Vagina (tissue), 2 donors: ENCODE measurements at regions not wholly inside any gene's neighbourhood (a gene's known extent, or its start where the extent isn't known, plus 50 kb on each side); places are given as distances from the start of the nearest gene placed in this dataset.

Source experiments
- DNase-seq, 2 donors: peaks; one replicate each; pipeline ENCODE4 v3.0.0-alpha.2; 2017; ENCODE audit errors: extremely low spot score in 2 of 2
- H3K27ac ChIP-seq: fragments of 200-600 bp; sonication (generic); one replicate; pipeline ENCODE4 v1.5.1; 2019
- H3K27me3 ChIP-seq: fragments of 200-600 bp; sonication (generic); one replicate; pipeline ENCODE4 v1.5.1; 2019
- H3K36me3 ChIP-seq, 2 donors: fragments of 200-600 bp; sonication (generic); one replicate each; pipeline ENCODE4 v1.5.1; 2017 to 2019
- H3K4me1 ChIP-seq: fragments of 200-600 bp; sonication (generic); one replicate; pipeline ENCODE4 v1.5.1; 2019
- H3K4me3 ChIP-seq, 2 donors: fragments of 200-600 bp; sonication (generic); 1 replicate in 1 of 2; 2 replicates in 1 of 2; pipeline ENCODE4 v1.5.1; 2016 to 2019
- H3K9me3 ChIP-seq: fragments of 200-600 bp; sonication (generic); one replicate; pipeline ENCODE4 v1.5.1; 2019
- CTCF ChIP-seq, 3 experiments: fragments of 450-650 bp in 2 of 3; fragments of 200-600 bp in 1 of 3; sonication (generic) in 1 of 3; IDR thresholded peaks; one replicate each; pipeline ENCODE4 v1.5.1; 2017 to 2019; ENCODE audit warnings: antibody characterized with exemption in 3 of 3, mild to moderate bottlenecking in 2 of 3, moderate library complexity in 2 of 3
- POLR2A ChIP-seq, 2 donors: fragments of 450-650 bp; IDR thresholded peaks; one replicate each; pipeline ENCODE4 v1.6.1; 2017; ENCODE audit warnings: antibody characterized with exemption in 2 of 2, mild to moderate bottlenecking in 2 of 2, moderate library complexity in 2 of 2
- POLR2AphosphoS5 ChIP-seq, 2 donors: sonication (generic); formaldehyde crosslinking; IDR thresholded peaks; one replicate each; pipeline ENCODE4 v1.9.0; 2017; ENCODE audit warnings: antibody characterized with exemption in 2 of 2, mild to moderate bottlenecking in 2 of 2, low read depth in 1 of 2; ENCODE audit not compliant: insufficient read depth in 1 of 2
- intact Hi-C: fragments of 100-400 bp; cut with DNase I; formaldehyde crosslinking; loops from one replicate; pipeline ENCODE4 v1.15.1; 2023

GRCh38 chrX:80285131-80285773 lies 135.0 kb upstream of the TENT5D start:
- DNase-seq, result no peak
- Histone ChIP-seq H3K27me3 (no peaks in the 10 kb centered on the region), H3K36me3 (no peaks in the 10 kb centered on the region), H3K27ac (no peak overlapping the region), H3K9me3 (no peaks in the 10 kb centered on the region), H3K4me1 (no peaks in the 10 kb centered on the region), H3K4me3 (no peak overlapping the region)
- intact Hi-C loops, result no loop called here
- TF ChIP-seq POLR2A (IDR thresholded peaks at IDR 0.05), result no peak
- TF ChIP-seq CTCF (IDR thresholded peaks at IDR 0.05), result no peak
- no peak for TF ChIP-seq POLR2AphosphoS5 (IDR thresholded peaks at IDR 0.05; ENCODE audit: insufficient read depth in 1 of 2, low read depth in 1 of 2)

GRCh38 chrX:80290834-80291233 lies 129.4 kb upstream of the TENT5D start:
- Histone ChIP-seq H3K27ac (no peak overlapping the region), H3K27me3 (no peaks in the 10 kb centered on the region), H3K9me3 (no peaks in the 10 kb centered on the region), H3K4me3 (no peak overlapping the region), H3K36me3 (no peaks in the 10 kb centered on the region), H3K4me1 (no peaks in the 10 kb centered on the region)
- intact Hi-C loops, result no loop called here
- DNase-seq, result no peak
- no peak for TF ChIP-seq CTCF (IDR thresholded peaks at IDR 0.05)
- no peak for TF ChIP-seq POLR2A (IDR thresholded peaks at IDR 0.05)
- TF ChIP-seq POLR2AphosphoS5 (IDR thresholded peaks at IDR 0.05; ENCODE audit: insufficient read depth in 1 of 2, low read depth in 1 of 2), result no peak

GRCh38 chrX:80293354-80293753 lies 126.9 kb upstream of the TENT5D start:
- DNase-seq, result no peak
- intact Hi-C loops, result no loop called here
- Histone ChIP-seq H3K4me1 (no peaks in the 10 kb centered on the region), H3K27me3 (no peaks in the 10 kb centered on the region), H3K9me3 (no peaks in the 10 kb centered on the region), H3K27ac (no peak overlapping the region), H3K4me3 (no peak overlapping the region), H3K36me3 (no peaks in the 10 kb centered on the region)
- no peak for TF ChIP-seq POLR2AphosphoS5 (IDR thresholded peaks at IDR 0.05; ENCODE audit: insufficient read depth in 1 of 2, low read depth in 1 of 2)
- no peak for TF ChIP-seq POLR2A (IDR thresholded peaks at IDR 0.05)
- no peak for TF ChIP-seq CTCF (IDR thresholded peaks at IDR 0.05)

GRCh38 chrX:80306007-80306406 lies 114.2 kb upstream of the TENT5D start:
- no peaks in the 10 kb centered on the region for H3K9me3 ChIP-seq
- H3K36me3 ChIP-seq, result no peaks in the 10 kb centered on the region
- H3K4me1 ChIP-seq, result no peaks in the 10 kb centered on the region
- intact Hi-C loops, result no loop called here
- no peak for TF ChIP-seq POLR2AphosphoS5 (IDR thresholded peaks at IDR 0.05; ENCODE audit: insufficient read depth in 1 of 2, low read depth in 1 of 2)
- no peak for TF ChIP-seq CTCF (IDR thresholded peaks at IDR 0.05)
- no peak for TF ChIP-seq POLR2A (IDR thresholded peaks at IDR 0.05)
- H3K27me3 ChIP-seq, result no peaks in the 10 kb centered on the region
- no peak overlapping the region for H3K4me3 ChIP-seq
- DNase-seq, result no peak
- H3K27ac ChIP-seq, result no peak overlapping the region

- intact Hi-C loops, result no loop called here
- no peaks in the 10 kb centered on the region for H3K36me3 ChIP-seq
- H3K27ac ChIP-seq, result no peak overlapping the region
- H3K4me1 ChIP-seq, result no peaks in the 10 kb centered on the region
- TF ChIP-seq CTCF (IDR thresholded peaks at IDR 0.05), result no peak
- TF ChIP-seq POLR2AphosphoS5 (IDR thresholded peaks at IDR 0.05; ENCODE audit: insufficient read depth in 1 of 2, low read depth in 1 of 2), result no peak
- no peak for TF ChIP-seq POLR2A (IDR thresholded peaks at IDR 0.05)
- no peak for DNase-seq
- no peak overlapping the region for H3K4me3 ChIP-seq
- no peaks in the 10 kb centered on the region for H3K27me3 ChIP-seq
- H3K9me3 ChIP-seq, result no peaks in the 10 kb centered on the region
Observed at GRCh38 chrX:80312448-80312847, 107.8 kb upstream of the TENT5D start.
